Mesenchymal stem cell (in vitro differentiated cells and primary cell): ENCODE measurements at regions not wholly inside any gene's neighbourhood (a gene's known extent, or its start where the extent isn't known, plus 50 kb on each side); places are given as distances from the start of the nearest gene placed in this dataset.
A peak's percentile ranks its signal among the peaks of the same experiment; 100 is the strongest.

Source experiments
- DNase-seq: peaks from one replicate; pipeline ENCODE4 v3.0.0-alpha.2; 2013
- H2AFZ ChIP-seq: one replicate; pipeline ENCODE4 v1.6.1; 2013; ENCODE audit warnings: low read depth, mild to moderate bottlenecking, control low read depth, inconsistent platforms, low read length, moderate library complexity
- H2AK5ac ChIP-seq: 2 replicates; pipeline ENCODE4 v1.6.1; 2013; ENCODE audit warnings: low read length, moderate library complexity, mild to moderate bottlenecking, inconsistent platforms; ENCODE audit not compliant: severe bottlenecking
- H2BK120ac ChIP-seq: one replicate; pipeline ENCODE4 v1.6.1; 2013; ENCODE audit warnings: low read depth, mild to moderate bottlenecking, inconsistent platforms, low read length, moderate library complexity
- H2BK12ac ChIP-seq, 2 experiments: one replicate each; pipeline ENCODE4 v1.6.1; 2013; ENCODE audit warnings: inconsistent platforms in 2 of 2, low read length in 2 of 2, mild to moderate bottlenecking in 2 of 2, moderate library complexity in 2 of 2, control low read depth in 1 of 2
- H2BK15ac ChIP-seq: one replicate; pipeline ENCODE4 v1.6.1; 2013; ENCODE audit warnings: mild to moderate bottlenecking, low read depth, inconsistent platforms; ENCODE audit not compliant: poor library complexity, severe bottlenecking
- H2BK5ac ChIP-seq: 2 replicates; pipeline ENCODE4 v1.6.1; 2013; ENCODE audit warnings: low read depth, mild to moderate bottlenecking, low read length, control low read depth, inconsistent platforms; ENCODE audit not compliant: poor library complexity, severe bottlenecking
- H3K14ac ChIP-seq, 2 experiments: one replicate each; pipeline ENCODE4 v1.6.1; 2013; ENCODE audit warnings: inconsistent platforms in 2 of 2, low read length in 2 of 2, control low read depth in 1 of 2, mild to moderate bottlenecking in 1 of 2, moderate library complexity in 1 of 2
- H3K18ac ChIP-seq, 2 experiments: one replicate each; pipeline ENCODE4 v1.6.1; 2013; ENCODE audit warnings: inconsistent platforms in 2 of 2, low read length in 2 of 2, control low read depth in 1 of 2, low read depth in 1 of 2, mild to moderate bottlenecking in 1 of 2
- H3K23ac ChIP-seq, 2 experiments: one replicate each; pipeline ENCODE4 v1.6.1; 2013; ENCODE audit warnings: inconsistent platforms in 2 of 2, low read length in 2 of 2, mild to moderate bottlenecking in 2 of 2, moderate library complexity in 2 of 2, control low read depth in 1 of 2
- H3K27ac ChIP-seq: 2 replicates; pipeline ENCODE4 v1.5.1; 2013; ENCODE audit warnings: mild to moderate bottlenecking, moderate library complexity, low read length, control low read depth, inconsistent platforms; ENCODE audit not compliant: poor library complexity, severe bottlenecking
- H3K27me3 ChIP-seq, 2 experiments: 2 replicates each; pipeline versions ENCODE4 v1.6.1 to v1.7.0; 2013; ENCODE audit warnings: low read length in 2 of 2, mild to moderate bottlenecking in 2 of 2, moderate library complexity in 2 of 2, control low read depth in 1 of 2, inconsistent platforms in 1 of 2; ENCODE audit not compliant: control insufficient read depth in 1 of 2, insufficient read depth in 1 of 2
- H3K36me3 ChIP-seq, 2 experiments: 2 replicates each; pipeline versions ENCODE4 v1.6.1 to v1.7.0; 2013; ENCODE audit warnings: low read length in 2 of 2, control low read depth in 1 of 2, inconsistent platforms in 1 of 2, low read depth in 1 of 2, mild to moderate bottlenecking in 1 of 2; ENCODE audit not compliant: insufficient read depth in 2 of 2, control insufficient read depth in 1 of 2
- H3K4ac ChIP-seq, 2 experiments: one replicate each; pipeline ENCODE4 v1.6.1; 2013; ENCODE audit warnings: inconsistent platforms in 2 of 2, low read length in 2 of 2, mild to moderate bottlenecking in 2 of 2, moderate library complexity in 2 of 2, control low read depth in 1 of 2, low read depth in 1 of 2
- H3K4me1 ChIP-seq: 2 replicates; pipeline ENCODE4 v1.6.1; 2013; ENCODE audit warnings: low read depth, low read length, control low read depth; ENCODE audit not compliant: control insufficient read depth, insufficient read depth
- H3K4me2 ChIP-seq: 2 replicates; pipeline ENCODE4 v1.6.1; 2013; ENCODE audit warnings: low read length, mild to moderate bottlenecking, inconsistent platforms; ENCODE audit not compliant: poor library complexity, severe bottlenecking
- H3K4me3 ChIP-seq, 2 experiments: 2 replicates each; pipeline versions ENCODE4 v1.5.1 to v1.7.0; 2013; ENCODE audit warnings: low read length in 2 of 2, mild to moderate bottlenecking in 2 of 2, control low read depth in 1 of 2, low read depth in 1 of 2; ENCODE audit not compliant: insufficient read depth in 1 of 2
- H3K79me1 ChIP-seq: replicated peaks from 2 replicates; pipeline ENCODE4 v1.6.1; 2013; ENCODE audit warnings: mild to moderate bottlenecking, control low read depth, low read length, inconsistent platforms; ENCODE audit not compliant: poor library complexity, severe bottlenecking
- H3K9ac ChIP-seq: 2 replicates; pipeline ENCODE4 v1.7.0; 2013; ENCODE audit warnings: mild to moderate bottlenecking, low read length, moderate library complexity
- H3K9me3 ChIP-seq: 2 replicates; pipeline ENCODE4 v1.7.0; 2013; ENCODE audit warnings: mild to moderate bottlenecking, low read length; ENCODE audit not compliant: control insufficient read depth
- H4K8ac ChIP-seq: one replicate; pipeline ENCODE4 v1.6.1; 2013; ENCODE audit warnings: inconsistent platforms, mild to moderate bottlenecking, low read length, moderate library complexity
- H4K91ac ChIP-seq: one replicate; pipeline ENCODE4 v1.6.1; 2013; ENCODE audit warnings: mild to moderate bottlenecking, low read length, inconsistent platforms
- WGBS: methylation state at CpG from one replicate; pipeline ENCODE4 v1.1.7; 2013; ENCODE audit warnings: mixed read lengths; 5-methylcytosine and 5-hydroxymethylcytosine counted together

DNA sequence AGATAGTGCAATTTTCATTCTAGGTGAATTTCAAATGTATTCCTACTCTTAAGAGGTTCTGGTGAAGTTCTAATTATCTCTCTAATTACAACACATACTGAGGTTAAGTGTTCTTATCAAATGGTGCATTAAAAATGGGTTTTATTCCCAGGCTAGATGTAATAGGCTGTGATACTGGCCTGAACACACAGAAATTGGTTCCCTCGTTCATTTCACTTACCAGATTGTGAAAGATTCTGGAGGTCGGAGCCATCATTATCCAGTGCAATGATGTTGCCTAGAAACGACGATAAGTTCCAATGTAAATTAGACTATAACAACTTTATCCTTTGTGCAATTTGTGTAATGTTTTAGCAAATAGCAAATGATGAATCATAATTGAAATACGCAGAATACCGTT, 172.6 kb upstream of the SOX4 start:
- Histone ChIP-seq H3K9ac (no peak overlapping the region), H3K4ac (no peak overlapping the region), H3K14ac (no peak overlapping the region), H2BK12ac (no peak overlapping the region), H3K4me2 (no peak overlapping the region), H2BK5ac (no peak overlapping the region), H2BK120ac (no peak overlapping the region), H3K27me3 (no peaks in the 10 kb centered on the region), H3K9me3 (peaks cover under 1% of the 10 kb centered on the region), H4K91ac (no peak overlapping the region), H3K27ac (no peak overlapping the region), H3K18ac (no peak overlapping the region), H3K36me3 (no peaks in the 10 kb centered on the region), H3K4me1 (no peaks in the 10 kb centered on the region), H2BK15ac (no peak overlapping the region), H3K79me1 (no peaks in the 10 kb centered on the region), H3K4me3 (no peak overlapping the region), H4K8ac (no peak overlapping the region), H2AK5ac (no peak overlapping the region), H3K23ac (no peak overlapping the region), H2AFZ (no peak overlapping the region)
- 95% methylated on average over 6 of the region's 6 CpGs for WGBS
- no peak for DNase-seq

- Histone ChIP-seq H3K9ac (no peak overlapping the region), H2BK120ac (no peak overlapping the region), H2AK5ac (no peak overlapping the region), H3K9me3 (peaks cover 7% of the 10 kb centered on the region), H2BK12ac (no peak overlapping the region), H3K27ac (no peak overlapping the region), H3K4me1 (no peaks in the 10 kb centered on the region), H3K36me3 (no peaks in the 10 kb centered on the region), H3K18ac (no peak overlapping the region), H2AFZ (peak overlapping the region; percentile 5), H3K27me3 (no peaks in the 10 kb centered on the region), H3K4me2 (no peak overlapping the region), H3K23ac (no peak overlapping the region), H4K91ac (no peak overlapping the region), H3K4me3 (no peak overlapping the region), H4K8ac (no peak overlapping the region), H3K14ac (no peak overlapping the region), H2BK5ac (no peak overlapping the region), H3K4ac (no peak overlapping the region), H3K79me1 (no peaks in the 10 kb centered on the region), H2BK15ac (no peak overlapping the region)
- WGBS = 82% methylated on average over 18 of the region's 21 CpGs
- no peak for DNase-seq
These were observed 170.3 kb upstream of the SOX4 start for GRCh38 chr6:21423106-21423854.

GRCh38 chr6:21426841-21427490, 166.6 kb upstream of the SOX4 start:
- Histone ChIP-seq H2BK120ac (no peak overlapping the region), H2AK5ac (no peak overlapping the region), H2AFZ (no peak overlapping the region), H3K27ac (no peak overlapping the region), H3K9me3 (peaks cover 7% of the 10 kb centered on the region), H3K4me2 (no peak overlapping the region), H4K91ac (no peak overlapping the region), H3K4me3 (no peak overlapping the region), H3K4me1 (no peaks in the 10 kb centered on the region), H3K36me3 (no peaks in the 10 kb centered on the region), H3K27me3 (no peaks in the 10 kb centered on the region), H2BK15ac (no peak overlapping the region), H3K23ac (no peak overlapping the region), H2BK12ac (no peak overlapping the region), H3K18ac (no peak overlapping the region), H4K8ac (no peak overlapping the region), H3K9ac (no peak overlapping the region), H2BK5ac (no peak overlapping the region), H3K79me1 (no peaks in the 10 kb centered on the region), H3K4ac (no peak overlapping the region), H3K14ac (no peak overlapping the region)
- peak; percentile 8 for DNase-seq
- WGBS = 73% methylated on average over 6 of the region's 8 CpGs

GRCh38 chr6:21429291-21429690, 164.3 kb upstream of the SOX4 start:
- H3K27me3 ChIP-seq = no peaks in the 10 kb centered on the region
- H2BK120ac ChIP-seq = no peak overlapping the region
- no peak overlapping the region for H3K23ac ChIP-seq
- H3K36me3 ChIP-seq = no peaks in the 10 kb centered on the region
- H3K14ac ChIP-seq = no peak overlapping the region
- no peaks in the 10 kb centered on the region for H3K79me1 ChIP-seq
- H4K91ac ChIP-seq = no peak overlapping the region
- no peak overlapping the region for H2BK15ac ChIP-seq
- H4K8ac ChIP-seq = no peak overlapping the region
- H3K4me2 ChIP-seq = no peak overlapping the region
- DNase-seq = no peak
- H3K27ac ChIP-seq = no peak overlapping the region
- H3K9ac ChIP-seq = no peak overlapping the region
- no peak overlapping the region for H3K18ac ChIP-seq
- no peaks in the 10 kb centered on the region for H3K4me1 ChIP-seq
- peaks cover 7% of the 10 kb centered on the region for H3K9me3 ChIP-seq
- H2AFZ ChIP-seq = no peak overlapping the region
- no peak overlapping the region for H2AK5ac ChIP-seq
- 96% methylated on average over 2 of the region's 2 CpGs for WGBS
- H3K4ac ChIP-seq = no peak overlapping the region
- H3K4me3 ChIP-seq = no peak overlapping the region
- no peak overlapping the region for H2BK12ac ChIP-seq
- no peak overlapping the region for H2BK5ac ChIP-seq
